GM18498 (cell line): ENCODE measurements at regions not wholly inside any gene's neighbourhood (a gene's known extent, or its start where the extent isn't known, plus 50 kb on each side); places are given as distances from the start of the nearest gene placed in this dataset.
"Not testable (repeated sequence)": the region's sequence is repeated elsewhere in the genome, so short reads cannot be mapped to it uniquely, and the experiment has no call there.

Source experiments
- ATAC-seq: cut with Tn5 transposase; IDR thresholded peaks from one replicate; pipeline ENCODE4 v1.9.1; 2021; ENCODE audit warnings: mild to moderate bottlenecking, moderate library complexity; ENCODE audit not compliant: unreplicated experiment

DNA sequence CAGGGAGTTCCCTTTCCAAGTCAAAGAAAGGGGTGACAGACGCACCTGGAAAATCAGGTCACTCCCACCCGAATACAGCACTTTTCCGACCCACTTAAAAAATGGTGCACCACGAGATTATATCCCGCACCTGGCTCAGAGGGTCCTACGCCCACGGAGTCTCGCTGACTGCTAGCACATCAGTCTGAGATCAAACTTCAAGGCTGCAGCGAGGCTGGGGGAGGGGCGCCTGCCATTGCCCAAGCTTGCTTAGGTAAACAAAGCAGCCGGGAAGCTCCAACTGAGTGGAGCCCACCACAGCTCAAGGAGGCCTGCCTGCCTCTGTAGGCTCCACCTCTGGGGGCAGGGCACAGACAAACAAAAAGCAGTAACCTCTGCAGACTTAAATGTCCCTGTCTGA is 277.8 kb upstream of the ARHGAP42 start:
- ATAC-seq = not testable (repeated sequence)

DNA sequence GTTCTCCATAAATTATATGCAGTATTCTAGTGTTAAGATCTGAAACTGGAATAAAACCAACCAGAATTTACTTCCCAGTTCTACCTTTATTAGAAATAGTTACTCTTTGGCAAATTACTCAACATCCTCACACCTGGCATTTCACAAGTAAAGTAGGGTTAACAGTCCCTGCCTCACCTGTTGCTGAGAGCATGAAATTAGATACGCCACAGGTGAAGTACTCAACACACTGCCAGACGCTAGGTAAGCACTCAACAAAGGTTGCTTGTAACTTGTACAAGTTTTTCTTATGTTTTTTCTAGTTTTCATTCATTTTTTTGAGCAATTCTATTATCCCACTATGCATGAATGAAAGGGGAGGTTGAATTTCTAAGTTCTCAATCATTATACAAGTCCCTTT is 267.6 kb upstream of the ARHGAP42 start:
- no peak for ATAC-seq

DNA sequence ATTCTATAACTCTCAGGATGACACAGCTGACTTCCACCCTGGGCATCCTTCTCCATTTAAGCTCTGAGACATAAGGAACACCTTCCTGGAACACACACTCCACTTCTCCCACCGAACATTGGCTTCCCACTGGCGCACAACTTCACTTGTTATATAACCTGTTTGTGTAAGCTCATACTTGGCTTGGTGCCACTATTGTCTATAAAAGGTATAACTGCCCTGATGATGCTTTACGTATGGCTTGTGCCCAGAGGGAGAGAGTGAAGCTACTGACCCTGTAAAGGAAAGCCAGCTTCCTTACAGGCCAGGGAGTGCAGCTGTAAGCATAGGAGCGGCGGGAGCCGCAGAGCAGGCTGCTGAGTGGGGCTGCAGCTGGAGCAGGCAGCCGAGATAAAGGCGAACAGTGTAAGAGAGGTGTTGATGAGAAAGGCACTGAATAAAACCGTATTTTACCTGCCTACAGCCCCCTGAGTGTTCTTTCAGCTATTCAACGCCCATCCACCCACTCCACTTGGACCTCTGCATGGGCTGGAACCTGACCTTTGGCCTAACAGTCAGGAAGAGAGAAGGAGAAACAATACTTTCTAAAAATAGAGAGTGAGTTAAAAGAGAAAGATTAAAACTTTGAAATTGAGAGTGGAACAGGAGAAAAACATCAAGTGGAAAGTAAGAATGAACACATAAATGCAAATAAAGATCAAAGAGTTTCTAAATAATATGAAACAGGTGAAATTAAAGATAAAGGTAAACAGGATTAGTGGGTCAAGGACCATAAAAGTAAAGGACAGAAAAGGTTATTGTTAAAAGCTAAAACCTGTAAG is 252.1 kb upstream of the ARHGAP42 start:
- no peak for ATAC-seq

DNA sequence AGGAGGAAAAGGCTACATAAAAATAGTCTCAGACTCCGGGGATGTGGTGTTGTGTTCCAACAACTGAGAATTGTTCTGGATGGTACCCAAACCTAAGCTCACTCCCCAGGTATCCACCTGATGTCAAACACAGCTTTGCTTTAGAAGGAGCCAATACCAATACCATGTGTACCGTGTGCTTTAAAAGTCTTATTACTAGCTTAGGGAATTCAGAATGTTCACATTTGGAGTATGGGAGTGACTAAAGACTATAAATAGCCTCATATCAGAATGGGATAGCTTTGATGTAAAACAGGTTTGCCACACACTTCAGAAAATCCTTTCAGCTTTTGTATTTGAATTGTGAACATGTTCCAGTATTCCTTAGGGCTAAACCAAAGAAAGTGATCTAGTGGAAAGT is 248.7 kb upstream of the ARHGAP42 start:
- no peak for ATAC-seq

DNA sequence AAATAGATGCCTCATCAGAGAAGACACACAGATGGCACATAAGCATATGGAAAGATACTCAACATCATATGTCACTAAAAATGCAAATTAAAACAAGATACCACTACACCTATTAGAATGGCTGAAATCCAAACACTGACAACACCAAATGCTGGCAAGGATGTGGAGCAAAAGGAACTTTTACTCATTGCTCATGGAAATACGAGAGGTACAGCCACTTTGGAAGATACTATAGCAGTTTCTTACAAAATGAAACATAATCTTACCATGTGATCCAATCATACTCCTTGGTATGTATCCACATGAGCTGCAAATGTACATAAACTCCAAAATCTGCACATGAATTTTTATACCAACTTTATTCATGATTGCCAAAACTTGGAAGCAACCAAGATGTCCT is 246.0 kb upstream of the ARHGAP42 start:
- no peak for ATAC-seq

DNA sequence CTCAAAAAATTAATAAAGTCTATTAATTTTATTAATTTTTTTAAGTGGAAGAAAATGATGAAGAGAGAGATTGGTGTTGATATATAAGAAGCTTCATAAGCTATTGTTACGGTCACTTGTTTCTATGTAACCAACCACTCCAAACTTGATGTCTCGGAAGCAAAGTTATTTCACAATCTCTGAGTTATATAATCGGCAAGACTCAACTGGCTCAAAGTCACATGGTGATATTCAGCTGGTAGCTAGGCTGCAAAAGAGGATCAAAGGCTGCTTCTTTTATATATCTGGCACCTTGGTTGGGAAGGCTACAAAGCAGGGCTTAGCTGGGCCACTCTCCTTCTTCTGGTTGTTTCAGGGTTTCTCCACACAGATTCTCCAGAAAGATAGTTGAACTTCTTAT is 245.1 kb upstream of the ARHGAP42 start:
- ATAC-seq = no peak

DNA sequence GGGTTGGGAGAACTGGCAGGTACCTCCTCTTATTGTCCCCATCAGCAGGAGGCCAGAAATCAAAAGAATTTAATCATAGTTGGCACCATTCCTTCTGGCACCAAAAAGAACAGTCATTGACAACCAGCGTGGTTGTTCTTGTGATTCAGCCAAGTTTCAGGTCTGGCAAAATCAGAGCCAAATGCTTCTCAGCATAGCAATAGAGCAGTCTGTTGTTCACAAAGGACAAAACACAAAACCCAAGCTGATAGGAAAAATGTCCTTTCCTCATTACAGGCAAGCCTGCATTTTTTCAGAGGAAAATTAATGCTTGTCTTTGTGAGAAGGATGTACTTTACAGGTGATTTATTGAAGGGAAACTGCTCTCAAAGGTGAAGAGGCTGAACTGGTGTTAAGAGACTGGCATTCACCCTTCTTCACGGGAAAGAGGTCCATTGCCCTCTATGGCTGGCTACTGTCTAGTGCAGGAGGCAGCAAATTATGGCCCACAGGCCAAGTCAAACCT is 241.8 kb upstream of the ARHGAP42 start:
- ATAC-seq = no peak

DNA sequence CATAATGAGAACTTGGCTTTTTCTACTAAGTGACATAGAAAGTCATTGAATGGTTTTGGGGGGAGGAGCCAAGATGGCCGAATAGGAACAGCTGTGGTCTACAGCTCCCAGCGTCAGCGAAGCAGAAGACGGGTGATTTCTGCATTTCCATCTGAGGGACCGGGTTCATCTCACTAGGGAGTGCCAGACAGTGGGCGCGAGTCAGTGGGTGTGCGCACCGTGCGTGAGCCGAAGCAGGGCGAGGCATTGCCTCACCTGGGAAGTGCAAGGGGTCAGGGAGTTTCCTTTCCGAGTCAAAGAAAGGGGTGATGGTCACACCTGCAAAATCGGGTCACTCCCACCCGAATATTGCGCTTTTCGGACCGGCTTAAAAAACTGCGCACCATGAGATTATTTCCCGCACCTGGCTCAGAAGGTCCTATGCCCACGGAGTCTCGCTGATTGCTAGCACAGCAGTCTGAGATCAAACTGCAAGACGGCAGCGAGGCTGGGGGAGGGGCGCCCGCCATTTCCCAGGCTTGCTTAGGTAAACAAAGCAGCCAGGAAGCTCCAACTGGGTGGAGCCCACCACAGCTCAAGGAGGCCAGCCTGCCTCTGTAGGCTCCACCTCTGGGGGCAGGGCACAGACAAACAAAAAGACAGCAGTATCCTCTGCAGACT is 235.2 kb upstream of the ARHGAP42 start:
- not testable (repeated sequence) for ATAC-seq

DNA sequence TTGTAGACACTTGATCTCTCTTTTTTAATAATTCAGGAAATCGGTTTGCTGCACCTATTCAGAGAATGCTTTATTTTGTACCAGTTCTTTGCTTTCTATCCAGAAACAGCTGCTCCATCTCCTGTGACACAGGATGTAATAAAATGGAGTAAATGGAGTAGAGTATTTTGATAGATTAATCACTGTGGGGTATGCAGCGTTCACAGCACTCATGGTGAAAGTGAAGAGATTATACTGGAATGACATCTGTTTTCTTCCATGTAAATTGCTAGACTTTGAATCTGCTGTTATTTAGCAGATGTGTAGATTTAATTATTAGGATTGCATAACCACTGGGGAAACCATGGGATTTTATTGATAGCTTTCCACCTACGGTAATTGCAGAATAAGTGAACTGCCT is 227.3 kb upstream of the ARHGAP42 start:
- no peak for ATAC-seq

DNA sequence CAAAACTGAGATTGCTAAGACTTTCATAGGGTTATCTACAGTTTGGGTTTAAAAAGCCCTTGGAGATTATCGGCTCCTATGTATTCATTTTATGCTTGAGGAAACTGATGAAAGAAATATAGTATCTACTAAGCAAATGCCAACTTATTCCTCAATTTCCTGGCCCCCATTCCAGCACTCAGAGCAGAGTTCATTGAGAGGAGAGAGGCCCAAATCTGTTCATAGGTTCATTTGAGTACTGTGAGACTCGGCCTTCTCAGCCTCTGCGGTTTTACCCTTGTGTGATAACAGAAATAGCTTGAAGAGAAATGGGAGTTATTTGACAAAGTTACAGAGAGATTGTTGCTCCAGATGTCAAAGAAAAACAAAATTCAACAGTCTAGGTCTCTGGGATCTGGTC is 226.7 kb upstream of the ARHGAP42 start:
- ATAC-seq = no peak

DNA sequence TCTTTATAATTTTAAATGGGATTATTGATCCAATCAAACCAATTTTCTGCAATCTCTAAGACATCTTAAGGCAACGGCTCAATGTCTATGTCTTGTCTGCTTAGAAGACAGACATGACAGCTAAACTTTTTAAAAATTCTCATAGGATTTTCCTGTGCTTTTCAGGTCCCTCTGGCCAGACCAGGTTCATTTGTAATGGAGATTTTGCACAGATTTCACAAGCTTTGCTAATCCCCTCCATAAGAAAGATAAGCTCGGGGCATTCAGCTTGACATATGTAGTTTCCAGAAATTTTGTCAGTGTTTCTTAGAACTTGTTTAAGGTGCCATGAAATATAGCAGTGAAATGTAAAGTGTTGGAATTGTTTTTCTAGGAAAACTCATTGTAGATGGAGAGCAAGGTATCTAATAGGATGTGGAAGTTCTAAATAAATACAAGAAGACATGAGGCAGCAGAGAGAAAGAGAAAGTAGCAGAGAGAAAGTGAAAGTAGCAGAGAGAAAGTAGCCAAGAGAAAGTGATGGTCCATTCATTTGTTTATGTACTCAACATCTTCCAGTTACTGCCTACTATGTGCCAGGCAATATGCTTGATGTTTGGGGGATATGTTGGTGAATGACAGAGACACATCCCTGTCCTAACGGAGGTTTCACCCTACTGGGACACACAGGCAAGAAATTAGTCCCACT is 219.1 kb upstream of the ARHGAP42 start:
- ATAC-seq = no peak

DNA sequence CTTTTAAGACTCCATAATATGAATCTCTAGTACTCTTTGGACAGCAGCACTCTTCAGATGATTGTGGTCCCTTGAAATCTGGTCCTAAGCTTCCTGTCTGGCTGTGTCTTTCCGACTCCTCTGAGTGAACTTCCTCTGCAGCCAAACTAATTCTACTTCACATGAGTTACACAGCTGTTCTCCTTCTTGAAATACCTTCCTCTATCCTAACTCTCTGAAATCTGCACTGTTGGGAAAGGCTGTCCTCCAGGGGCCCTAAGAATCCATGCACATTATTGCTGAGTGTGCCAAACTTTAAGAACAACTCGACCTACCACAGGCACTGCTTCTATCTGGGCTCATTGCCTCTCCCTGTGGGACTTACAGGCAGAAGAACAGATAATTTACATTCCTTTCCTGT is 217.3 kb upstream of the ARHGAP42 start:
- ATAC-seq = no peak

DNA sequence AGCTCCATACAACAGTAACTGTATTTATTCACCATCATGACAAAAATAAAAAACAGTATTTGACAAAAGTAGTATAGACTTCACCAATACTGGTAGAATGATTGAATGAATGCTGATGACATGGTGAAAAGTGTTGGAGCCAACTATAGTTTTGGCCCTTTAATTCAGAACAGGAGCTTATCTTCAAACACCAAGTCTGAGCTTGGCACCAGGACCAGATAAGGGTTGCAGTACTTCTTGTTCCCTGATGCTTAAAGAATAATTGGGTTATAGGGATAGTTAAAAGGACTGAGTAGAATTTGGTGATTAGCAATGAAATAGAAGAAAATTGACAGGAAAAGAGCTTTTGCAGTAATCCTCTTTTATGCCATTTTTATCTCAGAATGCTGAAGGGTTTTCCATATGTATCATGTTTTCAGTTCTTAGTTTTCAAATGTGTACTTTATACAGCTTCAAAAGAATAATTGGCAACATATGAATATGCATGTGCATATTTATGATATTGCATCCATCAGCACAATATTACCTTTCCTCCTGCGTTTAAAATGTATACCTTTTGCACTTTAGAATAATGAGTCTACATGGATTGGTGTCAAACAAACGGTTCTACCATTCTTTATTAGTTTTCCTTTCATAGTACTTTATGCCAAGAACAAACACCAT is 214.2 kb upstream of the ARHGAP42 start:
- ATAC-seq = no peak

DNA sequence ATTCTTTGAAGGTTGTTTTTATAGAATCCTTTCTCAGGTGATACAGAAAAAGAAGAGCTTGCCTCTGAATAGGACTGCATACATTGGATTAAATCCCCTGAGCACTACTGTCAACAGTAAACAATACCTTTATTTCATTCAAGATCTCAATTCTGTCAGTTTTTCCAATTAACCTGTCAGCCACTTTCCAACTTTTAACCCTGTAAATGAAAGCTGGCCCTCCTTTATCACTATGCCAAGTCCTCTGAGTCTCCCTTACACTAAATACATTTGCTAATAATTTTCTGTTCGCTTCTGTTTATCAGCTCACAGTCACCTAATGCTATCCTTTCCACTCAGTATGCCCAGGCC is 213.7 kb upstream of the ARHGAP42 start:
- no peak for ATAC-seq

DNA sequence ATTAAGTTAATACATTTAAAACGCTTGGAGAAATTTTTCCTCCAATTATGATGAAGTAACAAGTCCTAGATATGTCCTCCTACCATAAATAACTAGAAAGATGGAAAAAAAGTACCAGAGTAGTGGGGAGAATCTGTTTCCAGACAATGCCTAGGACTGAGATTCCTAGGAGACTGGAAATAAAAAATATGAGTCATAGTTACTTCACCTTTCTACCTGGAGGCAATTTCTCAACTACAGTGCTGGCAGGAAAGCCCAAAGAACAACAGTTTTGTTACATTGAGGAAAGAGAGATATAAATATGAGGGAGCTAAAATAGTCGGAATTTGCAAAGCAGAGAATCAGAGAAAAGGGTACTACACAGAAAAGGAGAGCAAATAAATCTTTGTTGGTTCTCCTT is 202.1 kb upstream of the ARHGAP42 start:
- ATAC-seq = no peak

DNA sequence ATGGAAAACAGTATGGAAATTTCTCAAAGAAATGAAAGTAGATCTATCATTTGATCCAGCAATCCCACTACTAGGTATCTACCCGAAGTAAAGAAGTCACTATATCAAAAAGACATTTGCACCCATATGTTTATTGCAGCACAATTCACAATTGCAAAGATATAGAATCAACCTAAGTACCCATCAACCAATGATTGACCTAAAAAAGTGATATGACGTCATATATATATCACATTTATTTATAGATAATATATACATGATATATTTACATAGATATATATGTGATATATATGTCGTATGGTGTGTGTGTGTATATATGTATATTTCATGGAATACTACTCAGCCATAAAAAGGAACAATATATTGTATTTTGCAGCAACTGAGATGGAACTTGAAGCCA is 188.3 kb upstream of the ARHGAP42 start:
- ATAC-seq = no peak

DNA sequence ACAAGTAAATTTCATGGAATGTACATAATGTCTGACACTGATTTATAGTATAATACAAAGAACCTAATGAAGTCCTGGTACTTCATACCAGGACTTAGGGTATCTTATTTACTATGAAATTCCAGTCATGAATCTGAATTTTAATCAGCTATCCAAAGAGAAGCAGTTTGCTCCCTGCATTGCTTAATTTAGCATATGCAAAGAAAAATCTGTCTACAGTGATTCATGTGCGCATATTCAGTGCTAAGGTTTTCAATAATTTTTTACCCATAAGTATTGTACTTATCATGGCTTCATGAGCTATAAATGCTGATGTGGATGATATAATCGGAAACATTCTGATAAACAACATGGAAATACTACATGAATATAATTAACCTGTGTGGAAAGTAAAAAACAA is 185.6 kb upstream of the ARHGAP42 start:
- no peak for ATAC-seq

DNA sequence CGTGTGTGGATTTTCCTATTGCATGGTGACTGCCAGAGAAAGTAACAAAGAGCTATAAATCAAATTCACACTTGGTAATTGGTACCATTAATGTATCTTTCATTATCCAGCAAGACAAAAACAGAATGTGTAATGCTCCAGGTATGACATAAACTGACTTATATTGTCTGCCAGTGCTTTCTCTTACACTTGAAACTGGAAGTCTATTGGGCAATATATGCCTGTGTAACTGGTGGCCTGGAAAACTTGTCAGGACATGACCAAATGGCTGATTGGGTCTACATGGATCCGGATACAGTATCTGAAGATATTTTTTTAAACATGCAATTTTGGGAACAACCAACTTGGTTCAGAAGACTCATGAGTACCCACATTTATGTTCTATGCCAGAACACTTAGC is 174.6 kb upstream of the ARHGAP42 start:
- no peak for ATAC-seq

DNA sequence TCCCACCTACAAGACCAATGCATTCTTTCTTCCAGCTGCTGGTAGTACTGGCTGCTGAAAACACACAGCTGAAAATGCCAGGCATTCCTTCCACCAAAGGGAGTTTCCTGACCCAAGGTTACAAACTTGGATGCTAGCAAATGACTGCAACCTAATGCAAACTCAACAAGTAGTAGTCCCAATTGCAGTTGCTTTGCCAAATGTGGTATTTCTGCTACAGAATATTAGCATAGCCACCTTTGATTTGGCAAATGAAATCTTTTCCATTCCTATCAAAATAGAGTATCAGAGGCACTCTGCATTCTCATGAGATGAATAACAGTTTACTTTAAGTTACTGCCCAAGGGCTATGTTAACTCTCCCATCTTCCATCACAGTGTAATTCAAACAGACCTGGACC is 172.0 kb upstream of the ARHGAP42 start:
- ATAC-seq = no peak

DNA sequence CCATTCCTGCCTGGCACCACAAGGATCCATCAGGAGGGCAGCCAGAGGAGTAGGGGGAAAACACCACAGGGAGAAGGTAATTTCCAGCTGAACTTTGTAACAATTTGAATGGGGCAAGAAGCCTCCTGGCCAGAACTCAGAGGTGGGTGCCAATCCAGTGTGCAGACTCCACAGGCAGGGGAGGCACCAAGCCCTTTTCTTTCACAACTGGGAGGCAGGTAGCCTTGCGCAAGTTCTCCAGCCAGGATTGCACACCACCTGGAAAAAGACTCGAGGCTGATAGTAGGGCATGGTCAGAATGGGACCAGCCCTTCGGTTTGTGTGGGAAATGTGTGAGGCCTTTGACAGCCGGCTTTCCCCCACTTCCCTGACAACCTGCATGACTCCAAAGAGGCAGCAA is 161.9 kb upstream of the ARHGAP42 start:
- ATAC-seq = no peak

DNA sequence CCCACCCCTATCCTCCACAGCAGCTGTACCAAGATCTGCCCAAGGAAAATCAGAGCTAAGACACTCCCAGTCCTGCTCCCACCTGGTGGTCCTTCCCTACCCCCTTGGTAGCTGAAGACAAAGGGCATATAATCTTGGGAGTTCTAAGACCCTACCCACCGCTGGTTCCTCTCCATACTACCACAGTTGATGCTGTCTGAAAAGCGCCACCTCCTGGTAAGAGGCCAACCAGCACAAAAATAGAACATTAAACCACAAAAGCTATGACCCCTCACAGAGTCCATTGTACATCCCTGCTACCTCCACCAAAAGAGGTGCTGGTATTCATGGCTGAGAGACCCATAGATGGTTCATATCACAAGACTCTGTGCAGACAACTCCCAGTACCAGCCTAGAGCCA is 161.5 kb upstream of the ARHGAP42 start:
- ATAC-seq = no peak
